ENCODE measurements at regions not wholly inside any gene's neighbourhood (a gene's known extent, or its start where the extent isn't known, plus 50 kb on each side); places are given as distances from the start of the nearest gene placed in this dataset.

DNA sequence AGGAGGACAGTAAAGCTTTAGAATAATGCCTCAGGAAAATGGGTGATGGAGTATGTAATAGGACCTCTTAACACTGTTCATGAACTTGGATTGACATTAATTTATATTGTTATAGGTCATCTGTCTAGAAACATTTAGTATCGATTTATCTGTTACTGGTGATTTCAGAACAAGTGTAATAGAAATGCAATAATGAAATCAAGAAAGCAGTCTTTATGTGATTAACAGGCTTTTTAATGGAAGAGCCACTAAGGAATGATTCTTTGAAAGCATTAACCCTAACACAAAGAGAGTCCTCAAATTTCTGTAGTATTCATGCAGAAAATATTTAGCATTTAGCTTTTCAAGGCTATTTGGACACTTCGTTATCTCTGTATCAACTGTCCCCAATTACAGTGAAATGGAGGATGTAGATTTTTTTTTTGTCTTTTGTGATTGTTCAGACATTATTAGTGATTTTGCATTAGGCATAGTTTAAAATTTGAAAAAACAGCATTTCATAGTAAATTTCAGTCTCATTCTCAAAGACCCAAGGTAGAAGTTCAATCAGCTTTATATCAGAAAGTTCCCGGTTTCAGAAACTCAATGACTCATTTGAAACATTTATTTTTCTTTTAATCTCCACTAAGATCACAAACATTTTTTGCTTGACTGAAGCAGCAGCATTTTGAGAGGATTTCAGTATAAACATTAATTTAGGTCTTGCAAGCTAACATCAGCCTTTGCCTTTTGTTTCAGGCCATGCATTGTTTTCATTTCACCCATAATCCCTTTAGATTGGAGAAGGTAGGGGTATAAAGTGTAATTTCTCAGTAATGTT, 56.3 kb downstream of the AGTR2 start:
- DNase-seq: no peak

DNA sequence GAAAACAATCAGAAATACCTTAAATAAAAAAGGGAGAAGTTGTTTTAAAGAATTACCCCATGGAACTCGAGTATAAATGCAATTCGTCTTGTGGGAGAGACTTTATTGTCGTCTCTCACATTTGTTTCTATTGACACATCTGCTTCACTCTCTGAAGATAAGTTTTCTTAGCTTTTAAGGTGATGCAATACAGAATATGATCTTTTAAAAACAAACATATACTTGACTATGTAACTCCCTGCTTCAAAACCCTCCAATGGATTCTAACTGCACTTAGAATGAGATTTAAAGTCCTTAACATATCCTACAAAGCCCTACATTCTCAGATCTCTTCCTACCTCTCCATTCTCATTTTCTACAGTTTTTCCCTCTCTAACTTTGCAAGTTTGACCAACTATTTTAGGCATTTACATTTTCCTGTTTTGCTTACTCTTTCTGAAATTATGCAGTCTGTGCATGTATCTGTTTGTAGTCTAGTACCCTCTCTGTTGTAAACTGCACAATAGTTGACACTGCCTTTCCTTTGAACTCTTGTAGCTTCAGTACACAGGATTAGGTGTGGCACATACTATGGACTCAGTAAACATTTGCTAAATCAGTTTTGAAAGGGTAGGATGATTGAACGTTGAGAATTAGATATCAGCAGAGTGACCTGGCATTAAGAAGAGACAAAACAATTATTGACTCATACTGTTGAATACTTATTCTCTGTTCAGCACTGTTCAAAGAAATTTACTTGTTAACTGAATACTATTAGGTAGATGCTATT, 59.8 kb downstream of the AGTR2 start:
- no peak for DNase-seq

DNA sequence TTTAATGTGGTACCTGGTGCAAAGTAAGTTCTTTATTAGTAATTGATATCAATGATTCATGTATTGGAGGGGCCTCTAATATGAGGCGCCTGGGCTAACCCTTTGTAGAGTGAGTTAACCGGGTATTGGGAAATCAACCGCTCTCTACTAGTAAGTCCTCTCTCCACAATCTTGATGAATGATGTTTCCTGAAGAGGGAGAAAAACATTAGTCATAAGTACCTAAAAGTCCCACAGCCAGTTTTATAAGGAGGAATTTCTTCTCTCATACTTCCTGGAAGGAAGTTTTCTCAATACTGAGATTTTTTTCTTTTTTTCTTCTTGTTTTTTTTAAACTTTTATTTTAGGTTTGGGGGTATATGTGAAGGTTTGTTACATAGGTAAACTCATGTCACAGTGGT, 62.3 kb downstream of the AGTR2 start:
- no peak for DNase-seq

DNA sequence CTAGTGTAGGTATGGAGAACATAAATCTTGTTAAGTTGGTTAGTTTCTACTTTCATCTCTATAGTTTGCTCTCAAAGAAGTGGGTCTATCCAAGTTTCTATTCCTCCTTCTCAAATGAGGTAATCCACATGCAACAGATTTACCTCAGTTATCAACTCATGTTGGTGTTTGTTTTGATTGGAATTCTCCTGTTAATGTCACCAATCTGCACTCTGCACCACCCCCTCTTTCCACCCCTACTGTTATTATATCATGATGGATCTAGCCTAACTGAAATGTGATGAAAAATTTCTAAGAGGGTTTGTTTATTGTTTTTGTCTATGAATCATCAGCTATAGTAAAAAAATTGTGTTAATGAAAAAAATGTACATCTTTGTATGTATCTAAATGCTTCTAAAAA, 66.1 kb downstream of the AGTR2 start:
- no peak for DNase-seq

DNA sequence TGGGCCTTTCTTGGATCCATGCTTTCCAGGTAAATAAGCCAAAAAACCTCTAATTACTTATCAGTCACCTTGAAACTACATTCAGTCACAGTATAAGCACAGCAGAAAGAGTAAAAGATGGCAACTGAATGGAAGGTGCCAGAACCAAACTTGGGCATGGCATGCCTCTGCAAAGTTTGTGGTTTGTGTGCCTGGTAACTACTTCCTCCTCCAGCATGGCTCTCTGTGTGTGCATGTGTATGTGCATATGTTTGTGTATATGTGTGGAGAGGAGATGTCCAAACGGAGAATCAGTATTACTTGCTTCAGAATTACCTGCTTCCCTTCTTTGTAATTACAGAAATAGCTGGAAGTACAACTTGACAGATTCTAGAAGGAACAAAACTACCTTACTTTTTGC, 67.5 kb downstream of the AGTR2 start:
- DNase-seq: no peak

DNA sequence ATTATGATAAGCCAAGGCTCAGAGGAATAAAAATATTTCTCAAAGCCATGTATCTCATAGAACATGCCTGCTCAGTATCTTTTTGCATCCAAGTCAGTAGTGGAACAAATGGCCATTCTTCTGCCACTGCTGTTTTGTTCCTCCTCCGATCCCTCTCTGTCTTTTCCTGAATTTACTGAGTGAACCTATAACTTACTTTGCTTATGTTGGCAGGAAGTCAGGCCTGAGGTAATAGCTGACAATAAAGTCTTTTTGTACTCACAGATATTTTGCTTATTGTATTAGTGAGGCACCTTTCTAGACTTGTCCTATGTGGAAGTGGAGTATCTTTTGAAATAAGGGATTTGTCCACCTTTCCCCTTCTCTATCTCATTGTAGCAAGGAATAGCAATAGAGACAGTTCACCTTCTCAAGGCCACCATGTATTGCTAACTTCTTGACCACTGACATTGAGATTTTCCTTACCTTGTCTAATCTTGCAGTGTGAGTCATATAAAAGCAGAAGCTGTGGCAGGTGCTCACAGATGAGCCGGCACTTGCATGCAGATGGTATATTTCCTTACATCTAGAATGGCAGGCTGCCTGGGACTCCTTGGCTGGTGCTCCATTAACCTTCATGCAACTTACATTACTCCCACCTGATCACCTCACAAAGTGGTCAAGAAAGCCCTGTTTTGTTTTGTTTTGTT, 68.2 kb downstream of the AGTR2 start:
- no peak for DNase-seq

DNA sequence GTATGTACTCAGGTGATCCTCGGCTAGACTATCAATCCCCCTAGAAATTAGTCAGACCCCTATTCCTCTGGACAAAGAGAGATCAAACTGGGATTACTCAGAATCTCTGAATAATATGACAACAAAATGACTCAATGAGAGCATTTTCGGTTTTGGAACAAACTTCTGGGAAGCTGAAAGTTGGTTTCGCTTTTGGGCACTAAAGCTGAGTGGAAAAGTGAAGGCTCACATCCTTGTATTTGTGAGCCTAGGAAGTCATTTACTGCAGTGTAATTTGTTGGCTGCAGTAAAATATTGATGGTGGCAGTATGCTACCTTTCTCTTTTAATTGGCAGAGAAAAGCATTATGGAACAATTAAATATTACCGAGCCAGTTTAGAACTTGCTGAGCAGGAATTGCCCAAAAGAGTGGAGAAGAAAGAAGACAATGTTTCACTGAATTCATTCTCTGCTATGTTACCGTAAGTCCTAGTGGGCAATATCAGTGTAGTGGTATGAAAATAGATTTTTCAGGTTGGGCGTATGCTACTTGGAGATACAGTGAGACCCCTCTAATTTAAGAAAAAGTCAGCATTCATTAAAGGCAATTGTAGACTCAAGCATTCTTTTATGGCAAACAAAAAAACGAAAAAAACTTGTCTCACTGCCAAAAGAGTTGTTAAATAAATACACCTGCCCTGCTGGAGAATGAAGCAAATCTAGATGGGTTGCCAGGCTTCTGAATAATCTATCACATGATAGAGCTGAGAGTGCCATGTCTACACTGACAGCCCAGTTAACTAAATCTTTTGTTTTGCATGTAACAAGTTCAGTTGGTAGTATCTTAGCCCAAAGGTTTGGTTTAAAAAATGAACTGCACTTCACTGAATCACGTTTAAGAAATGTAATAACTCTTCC, 69.6 kb downstream of the AGTR2 start:
- DNase-seq: peak; percentile 1

DNA sequence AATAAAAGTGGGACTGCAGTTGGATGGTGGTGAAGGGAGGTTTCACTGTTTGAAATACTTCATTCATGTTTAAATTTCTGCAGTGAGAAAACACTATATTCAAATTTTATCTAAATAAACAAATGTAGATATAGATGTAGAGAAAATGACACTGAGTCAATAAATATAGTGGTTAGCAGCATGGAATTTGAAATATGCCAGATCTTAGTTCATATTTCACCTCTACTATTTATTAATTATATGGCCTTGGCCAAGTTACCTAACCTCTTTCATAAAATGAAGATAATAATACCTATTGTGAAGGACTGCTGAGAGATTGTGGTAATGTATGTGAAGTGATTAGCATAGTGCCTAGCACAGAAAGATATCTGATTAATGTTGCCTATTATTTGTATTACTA, 70.5 kb downstream of the AGTR2 start:
- no peak for DNase-seq

DNA sequence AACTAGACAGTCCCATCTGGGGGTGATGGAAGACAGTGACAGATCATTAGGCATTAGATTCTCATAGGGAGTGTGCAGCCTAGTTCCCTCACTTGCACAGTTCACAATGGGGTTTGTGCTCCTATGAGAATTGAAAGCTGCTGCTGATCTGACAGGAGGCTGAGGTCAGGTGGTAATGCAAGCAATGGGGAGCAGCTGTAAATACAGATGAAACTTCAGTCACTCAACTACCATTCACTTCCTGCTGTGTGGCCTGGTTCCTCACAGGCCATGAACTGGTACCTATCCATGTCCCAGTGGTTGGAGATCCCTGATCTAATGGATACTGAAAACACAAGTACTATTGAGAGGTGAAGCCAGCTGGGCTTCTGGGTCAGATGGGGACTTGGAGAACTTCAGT, 72.5 kb downstream of the AGTR2 start:
- DNase-seq: no peak

DNA sequence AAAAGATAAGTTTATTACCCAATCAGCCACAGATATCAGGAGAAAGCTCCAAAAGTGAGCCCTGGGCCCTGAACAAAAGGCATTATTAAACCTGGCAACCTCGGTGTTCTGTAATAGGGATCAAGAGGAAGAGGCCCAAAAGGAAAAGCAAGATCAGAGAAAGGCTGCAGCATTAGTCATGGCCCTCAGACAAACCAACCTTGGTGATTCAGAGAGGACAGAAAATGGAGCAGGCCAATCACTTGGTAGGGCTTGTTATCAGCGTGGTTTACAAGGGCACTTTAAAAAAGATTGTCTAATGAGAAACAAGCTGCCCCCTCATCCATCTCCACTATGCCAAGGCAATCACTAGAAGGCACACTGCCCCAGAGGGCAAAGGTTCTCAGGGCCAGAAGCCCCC, 75.7 kb downstream of the AGTR2 start:
- no peak for DNase-seq

DNA sequence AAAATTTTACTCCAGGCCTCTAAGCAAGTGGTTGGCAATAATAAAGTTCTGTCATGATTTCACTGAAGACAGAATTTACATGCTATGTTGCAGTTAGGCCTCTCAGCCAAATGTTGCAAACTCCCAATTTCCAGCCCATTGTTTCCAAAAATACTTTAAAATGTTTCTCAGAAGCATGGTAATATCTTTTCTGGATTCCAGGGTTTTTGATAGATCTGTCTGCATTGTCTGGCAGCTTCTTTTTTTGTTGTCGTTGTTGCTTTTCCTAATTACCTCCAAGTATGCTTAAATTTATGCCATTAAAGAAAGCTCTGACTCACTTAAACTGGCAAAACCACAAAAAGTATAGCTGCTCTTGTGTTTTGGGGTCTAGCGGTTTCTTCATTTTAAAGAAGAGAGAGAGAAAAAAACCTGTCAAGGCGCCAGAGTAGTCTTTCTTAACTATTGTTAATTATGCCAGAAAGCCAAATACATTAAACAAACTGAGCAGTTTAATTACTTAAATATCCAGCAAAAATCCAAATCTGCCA, 97.0 kb downstream of the AGTR2 start:
- DNase-seq: no peak

DNA sequence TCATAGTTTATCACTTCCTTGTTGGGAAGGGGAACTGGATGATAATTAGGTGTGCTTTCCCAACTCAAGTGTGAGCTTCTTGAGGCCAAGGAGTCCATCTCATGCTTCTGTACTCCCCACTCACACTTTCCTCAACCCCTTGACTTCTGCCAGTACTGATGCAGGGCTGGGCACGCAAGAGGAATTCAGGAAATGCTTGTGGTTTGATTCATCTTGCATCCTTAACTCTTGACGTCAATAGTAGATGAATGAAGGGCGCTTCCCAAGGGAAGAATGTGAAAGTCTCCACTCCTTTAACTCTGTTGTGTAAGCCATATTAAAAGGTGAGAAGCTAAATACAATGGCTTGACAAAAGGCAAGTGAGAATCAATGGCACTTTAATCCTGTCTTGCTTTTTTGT, 101.8 kb downstream of the AGTR2 start:
- no peak for DNase-seq

DNA sequence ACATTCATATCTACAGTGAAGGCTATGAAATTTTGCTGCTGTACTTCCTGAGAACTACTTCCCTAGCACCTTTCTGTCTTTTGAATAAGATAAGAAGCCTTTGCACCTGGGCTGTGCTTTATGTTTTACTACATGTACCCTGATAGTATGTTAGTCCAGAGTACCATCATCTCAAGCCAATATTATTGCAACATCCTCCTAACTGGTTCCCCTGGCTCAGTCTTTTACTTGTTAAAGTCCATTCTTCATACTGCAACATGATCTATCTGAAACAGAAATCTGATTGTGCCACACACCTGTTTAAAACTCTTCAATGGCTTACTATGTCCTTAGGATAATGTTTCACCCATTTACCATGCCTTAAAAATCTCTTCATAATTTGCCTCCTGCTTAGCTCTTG, 102.3 kb downstream of the AGTR2 start:
- no peak for DNase-seq

DNA sequence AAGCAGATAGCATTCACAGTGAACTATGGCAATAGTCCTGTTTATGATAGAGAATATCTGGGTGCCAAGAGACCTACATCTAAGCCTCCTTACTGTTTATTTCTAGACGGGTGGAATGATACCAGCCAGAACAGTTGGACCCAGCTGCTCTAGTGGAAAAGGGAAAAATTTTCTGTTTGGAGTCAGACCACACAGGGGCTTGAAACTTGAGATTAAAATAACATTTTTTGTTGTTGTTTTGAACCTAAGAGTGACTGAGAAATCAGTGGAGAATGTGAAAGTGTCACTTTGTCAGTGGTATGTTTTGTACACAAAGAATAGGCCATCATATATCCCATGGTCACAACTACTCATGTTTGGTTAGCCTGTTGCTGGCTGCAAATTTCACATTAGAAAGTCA, 105.7 kb downstream of the AGTR2 start:
- DNase-seq: no peak

DNA sequence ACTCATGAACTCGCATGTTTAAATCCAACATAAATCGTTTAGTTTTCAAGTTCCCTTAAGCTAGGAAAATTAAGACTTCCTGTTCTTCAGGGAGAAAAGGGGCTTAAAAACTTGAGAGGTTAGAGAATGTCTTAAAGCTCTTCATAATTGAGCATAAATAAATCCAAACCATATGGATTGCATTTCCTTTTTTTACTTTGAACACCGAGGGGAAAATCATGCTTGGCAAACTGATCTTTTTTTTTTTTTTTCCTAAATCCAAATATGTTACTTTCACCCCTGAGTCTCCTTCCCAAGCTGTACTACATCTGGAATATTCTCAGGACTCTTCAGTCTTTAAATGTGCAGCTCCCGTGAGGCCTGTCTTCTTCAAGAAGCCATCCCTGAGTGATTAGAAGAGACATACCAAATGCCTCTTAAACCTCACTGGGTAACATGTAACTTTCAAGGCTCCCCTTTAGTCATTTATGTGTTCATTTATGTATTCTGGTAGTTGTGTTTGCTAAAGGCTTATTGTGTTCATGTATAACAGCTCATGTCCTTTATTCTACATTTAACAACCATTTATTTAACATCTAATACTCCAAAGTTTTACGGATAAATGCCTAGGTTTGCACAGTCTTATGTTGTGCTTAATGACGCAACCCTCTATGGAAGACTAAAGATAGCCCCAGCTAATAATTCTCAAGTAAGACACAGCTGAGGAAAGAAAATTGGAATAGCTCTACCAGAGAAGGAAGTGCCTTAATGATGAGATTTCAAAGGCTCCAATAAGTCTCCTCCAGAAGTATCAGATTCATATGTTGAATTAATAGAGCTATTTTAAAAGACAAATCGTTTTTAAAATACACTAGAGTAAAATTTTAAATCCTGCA, 107.0 kb downstream of the AGTR2 start:
- DNase-seq: no peak

DNA sequence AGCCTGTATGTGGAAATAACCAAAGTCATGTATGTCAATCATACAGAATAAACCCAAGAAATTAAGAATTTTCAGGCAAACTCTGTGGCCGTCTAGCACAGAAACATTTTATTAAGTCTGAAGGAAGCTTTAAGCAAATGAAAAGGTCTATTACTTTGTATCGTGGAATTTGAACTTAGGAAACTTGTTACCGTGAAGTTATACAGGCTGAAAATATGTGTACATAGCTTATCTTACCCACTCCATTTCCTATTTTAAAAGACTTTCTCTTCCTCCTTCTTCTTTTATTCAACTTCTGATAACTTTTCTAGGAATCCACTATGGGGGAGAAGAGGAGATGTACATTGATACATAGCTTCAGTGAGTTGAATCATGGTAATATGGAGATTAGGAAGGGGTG, 108.3 kb downstream of the AGTR2 start:
- no peak for DNase-seq

DNA sequence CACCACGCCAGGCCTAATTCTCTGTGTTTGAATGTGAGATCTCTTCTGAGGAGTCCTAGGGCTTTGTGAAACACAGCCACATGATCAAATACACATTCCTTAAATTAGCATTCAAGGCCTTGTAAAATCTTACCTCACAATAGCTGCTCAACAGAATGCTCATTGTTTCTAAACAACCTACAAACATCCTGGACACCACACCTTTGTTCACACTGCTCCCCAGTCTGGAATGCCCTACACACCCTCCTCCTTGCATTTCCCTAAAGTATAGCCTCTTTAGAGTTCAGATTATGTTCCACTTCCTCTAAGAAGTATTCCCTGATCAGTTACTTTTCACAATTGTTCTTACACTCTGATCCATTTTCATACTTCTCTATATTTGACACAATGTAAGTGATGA, 110.6 kb downstream of the AGTR2 start:
- no peak for DNase-seq

DNA sequence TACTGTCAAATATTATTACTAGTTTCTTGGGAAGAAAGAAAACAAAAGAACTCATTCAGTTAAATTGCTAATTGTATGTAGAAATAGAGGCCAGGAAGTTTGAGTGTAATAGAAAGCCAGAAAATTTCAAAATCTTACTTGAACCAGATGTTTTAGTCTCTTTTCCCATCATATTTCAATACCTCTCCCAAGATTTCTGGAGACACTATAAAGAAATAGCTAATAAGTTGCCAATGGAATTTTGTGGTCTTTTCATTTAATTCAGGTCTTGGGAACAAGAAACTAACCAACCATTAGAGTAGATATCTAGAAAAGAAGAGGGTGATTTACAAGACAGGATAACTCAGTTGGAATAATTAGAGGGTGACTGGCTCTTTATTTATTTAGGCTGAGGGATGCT, 112.2 kb downstream of the AGTR2 start:
- no peak for DNase-seq

DNA sequence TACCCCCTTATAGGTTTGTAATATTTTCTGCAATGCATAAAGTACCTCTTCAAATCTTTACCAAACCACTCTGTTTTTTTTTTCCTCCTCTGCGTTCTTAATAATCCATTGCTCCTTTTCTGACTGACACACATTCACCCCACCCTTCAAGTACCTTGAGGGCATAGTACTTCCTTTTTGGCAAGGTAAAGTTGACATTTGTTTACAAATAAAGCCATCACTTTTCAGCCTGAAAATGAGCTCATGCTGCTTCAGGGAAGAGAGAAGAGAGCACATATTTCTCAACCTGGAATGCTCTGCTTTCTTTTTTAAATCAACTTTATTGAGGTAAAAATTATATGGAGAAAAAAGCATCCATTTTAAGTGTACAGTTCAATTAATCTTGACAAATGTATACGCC, 113.9 kb downstream of the AGTR2 start:
- DNase-seq: no peak

DNA sequence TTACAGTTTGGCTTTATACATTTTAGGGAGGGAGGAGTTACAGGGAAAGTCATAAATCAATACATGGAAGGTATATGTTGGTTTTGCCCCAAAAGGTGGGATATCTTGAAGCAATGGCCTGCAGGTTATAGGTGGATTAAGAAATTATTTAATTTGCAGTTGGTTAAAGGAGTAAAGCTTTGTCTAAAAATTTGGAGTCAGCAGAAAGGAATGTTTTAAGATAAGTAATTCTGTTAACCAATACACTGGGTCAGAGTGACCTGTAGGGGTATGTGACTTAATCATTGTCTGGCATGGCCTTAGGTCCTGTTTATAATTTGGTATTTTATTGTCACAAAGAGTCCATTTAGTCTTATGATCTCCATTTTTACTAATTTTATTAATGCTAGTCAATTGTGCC, 115.0 kb downstream of the AGTR2 start:
- no peak for DNase-seq

DNA sequence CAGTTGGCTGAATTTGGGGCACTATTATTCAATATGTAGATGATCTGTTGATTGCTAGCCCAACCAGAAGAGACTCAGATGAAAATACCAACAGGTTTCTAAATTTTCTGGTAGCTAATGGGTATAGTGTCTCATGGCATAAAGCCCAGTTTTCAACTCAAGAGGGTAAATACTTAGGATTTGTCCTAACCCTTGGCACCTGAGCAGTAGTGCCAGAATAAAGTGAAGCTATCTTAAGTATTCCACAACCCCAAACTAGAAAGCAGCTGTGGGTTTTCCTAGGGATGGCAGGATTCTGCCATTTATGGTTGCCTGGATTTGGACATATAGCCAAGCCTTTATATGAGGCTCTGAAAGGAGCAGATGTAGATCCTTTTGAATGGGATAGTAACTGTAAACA, 119.0 kb downstream of the AGTR2 start:
- DNase-seq: no peak

DNA sequence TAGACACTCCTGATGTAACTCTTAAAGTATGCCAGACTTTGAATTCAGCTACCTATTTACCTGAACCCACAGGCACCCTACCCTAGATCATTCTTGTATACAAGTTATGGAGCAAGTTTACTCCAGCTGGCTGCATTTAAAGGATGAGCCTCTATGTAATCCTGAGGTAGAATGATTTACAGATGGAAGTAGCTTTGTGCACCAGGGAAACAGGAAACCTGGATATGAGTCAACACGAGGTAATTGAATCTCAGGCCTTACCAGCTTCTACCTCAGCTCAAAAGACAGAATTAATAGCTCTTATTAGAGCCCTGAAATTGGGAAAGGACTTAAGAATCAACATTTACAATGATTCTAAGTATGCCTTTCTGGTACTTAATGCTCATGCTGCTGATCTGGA, 119.8 kb downstream of the AGTR2 start:
- no peak for DNase-seq

Data from DMS79 treated with DMSO at 0.1 percent for 48 hours (cell line).